ENCODE measurements at regions not wholly inside any gene's neighbourhood (a gene's known extent, or its start where the extent isn't known, plus 50 kb on each side); places are given as distances from the start of the nearest gene placed in this dataset.
"Not testable (repeated sequence)": the region's sequence is repeated elsewhere in the genome, so short reads cannot be mapped to it uniquely, and the experiment has no call there.

- no peak for DNase-seq (ENCODE audit: low read depth)
- no peak for TF ChIP-seq CTCF (conservative IDR thresholded peaks at IDR 0.05; ENCODE audit: low read length)
Observed at GRCh38 chr5:82426464-82427154, 148.5 kb upstream of the RPS23 start.

GRCh38 chr5:82425591-82425990 lies 147.4 kb upstream of the RPS23 start:
- TF ChIP-seq CTCF (conservative IDR thresholded peaks at IDR 0.05; ENCODE audit: low read length): no peak
- no peak overlapping the region for H3K4me3 ChIP-seq (ENCODE audit: low read length)
- no peak for DNase-seq (ENCODE audit: low read depth)

More at GRCh38 chr5:82426464-82427154, 148.5 kb upstream of the RPS23 start:
- H3K4me3 ChIP-seq (ENCODE audit: low read length): no peak overlapping the region

GRCh38 chr5:82424211-82424610 lies 146.1 kb upstream of the RPS23 start:
- DNase-seq (ENCODE audit: low read depth): no peak
- TF ChIP-seq CTCF (conservative IDR thresholded peaks at IDR 0.05; ENCODE audit: low read length): no peak
- H3K4me3 ChIP-seq (ENCODE audit: low read length): no peak overlapping the region

GRCh38 chr5:82422751-82423181 lies 144.6 kb upstream of the RPS23 start:
- TF ChIP-seq CTCF (conservative IDR thresholded peaks at IDR 0.05; ENCODE audit: low read length): no peak
- DNase-seq (ENCODE audit: low read depth): peak; percentile 78
- H3K4me3 ChIP-seq (ENCODE audit: low read length): no peak overlapping the region

GRCh38 chr5:82422001-82422740 lies 144.0 kb upstream of the RPS23 start:
- H3K4me3 ChIP-seq (ENCODE audit: low read length): no peak overlapping the region
- no peak for DNase-seq (ENCODE audit: low read depth)
- no peak for TF ChIP-seq CTCF (conservative IDR thresholded peaks at IDR 0.05; ENCODE audit: low read length)

GRCh38 chr5:82421119-82421518 lies 143.0 kb upstream of the RPS23 start:
- H3K4me3 ChIP-seq (ENCODE audit: low read length): no peak overlapping the region
- DNase-seq (ENCODE audit: low read depth): peak; percentile 83
- peak; percentile 43 for TF ChIP-seq CTCF (conservative IDR thresholded peaks at IDR 0.05; ENCODE audit: low read length)

GRCh38 chr5:82420524-82420923 lies 142.4 kb upstream of the RPS23 start:
- DNase-seq (ENCODE audit: low read depth): not testable (repeated sequence)

More at GRCh38 chr5:82420524-82420923, 142.4 kb upstream of the RPS23 start:
- not testable (repeated sequence) for H3K4me3 ChIP-seq (ENCODE audit: low read length)

Data from AG10803 (cell line).